C1 segment of cervical spinal cord (tissue), 14 donors: ENCODE measurements at regions not wholly inside any gene's neighbourhood (a gene's known extent, or its start where the extent isn't known, plus 50 kb on each side); places are given as distances from the start of the nearest gene placed in this dataset.
"Not testable (repeated sequence)": the region's sequence is repeated elsewhere in the genome, so short reads cannot be mapped to it uniquely, and the experiment has no call there.

Source experiments
- DNase-seq, 14 donors: peaks; one replicate each; lab custom pipeline; 2025; lab: John Stamatoyannopoulos, UW

DNA sequence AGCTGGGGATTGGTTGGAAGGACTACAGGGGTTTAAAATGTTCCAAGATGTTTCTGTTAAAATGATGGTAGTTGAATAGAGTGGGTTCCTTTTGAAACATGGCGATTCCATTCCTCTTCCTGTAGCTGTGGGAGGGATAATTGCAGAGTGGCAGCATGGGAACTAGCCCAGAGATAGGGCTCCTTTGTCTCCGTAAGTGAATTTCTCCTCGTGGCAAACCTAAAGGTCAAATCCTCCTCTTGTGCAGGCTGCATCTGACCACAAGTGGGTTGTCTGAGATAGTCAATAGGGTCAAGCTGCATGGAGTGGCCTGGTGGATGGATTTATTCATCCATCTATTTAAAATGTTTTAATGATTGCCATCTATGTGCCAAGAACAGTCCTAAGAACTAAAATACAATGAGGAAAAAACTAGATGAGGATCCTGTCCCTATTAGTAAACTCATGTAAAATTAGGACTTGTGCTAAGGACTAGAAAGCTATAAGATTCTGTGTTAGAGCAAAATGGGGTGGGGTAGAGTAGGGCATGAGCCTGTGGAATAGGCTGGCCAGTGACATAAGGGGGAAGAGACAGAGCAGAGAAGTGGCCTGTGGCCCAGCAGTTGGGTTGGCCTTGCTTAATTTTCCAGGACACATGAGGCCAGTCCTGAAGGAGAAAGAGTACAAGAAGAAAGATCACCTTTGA, 89.1 kb upstream of the IVNS1ABP start:
- no peak for DNase-seq

DNA sequence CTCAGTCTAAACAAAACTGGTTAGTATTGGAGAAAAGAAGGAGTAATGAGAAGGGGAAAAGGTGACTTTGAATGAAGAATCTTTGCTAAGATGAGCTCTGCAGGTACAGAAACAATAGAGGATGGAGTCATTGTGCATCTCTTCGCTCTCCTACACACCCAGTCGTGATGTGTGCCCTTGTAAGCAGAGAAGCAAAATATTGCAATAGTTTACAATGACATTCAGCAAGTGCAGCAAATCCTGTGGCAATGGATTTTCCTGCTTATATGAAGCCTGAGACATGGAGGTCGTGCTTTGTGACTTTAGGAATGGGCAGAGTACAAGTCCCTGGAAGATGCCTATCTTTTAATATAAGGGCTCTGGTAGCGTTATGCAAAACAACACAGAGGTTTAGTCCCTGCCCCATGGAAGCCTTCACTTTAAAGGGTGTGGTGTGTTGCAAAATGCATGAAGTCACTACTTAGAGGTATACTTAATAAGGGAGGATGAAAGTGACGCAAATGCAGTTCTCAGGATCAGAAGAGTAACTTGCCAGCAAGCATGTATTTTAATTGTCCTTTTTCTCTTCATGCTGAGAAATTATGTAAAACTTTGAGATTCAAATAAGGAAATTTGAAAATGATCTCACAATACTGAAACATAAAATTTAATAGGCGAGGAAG, 88.0 kb upstream of the IVNS1ABP start:
- DNase-seq, result no peak

DNA sequence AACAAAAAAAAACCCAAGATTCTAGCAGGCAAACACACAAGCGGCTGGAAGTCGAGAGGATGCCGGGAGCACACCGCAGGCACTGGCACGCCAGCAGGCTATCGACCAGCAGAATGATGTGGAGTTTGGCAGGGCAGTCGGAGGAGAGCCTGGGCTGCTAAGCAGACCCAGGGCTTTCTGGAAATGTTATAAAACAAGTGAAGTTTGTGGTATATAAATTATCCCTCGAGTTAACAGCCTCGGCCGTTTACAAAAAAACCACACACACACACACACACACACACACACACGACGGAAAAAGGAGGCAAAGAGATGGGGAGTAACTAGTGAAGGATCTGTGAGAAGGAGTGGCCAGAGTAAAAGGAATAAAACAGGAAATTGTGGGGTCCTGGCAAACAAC, 87.2 kb upstream of the IVNS1ABP start:
- no peak for DNase-seq

DNA sequence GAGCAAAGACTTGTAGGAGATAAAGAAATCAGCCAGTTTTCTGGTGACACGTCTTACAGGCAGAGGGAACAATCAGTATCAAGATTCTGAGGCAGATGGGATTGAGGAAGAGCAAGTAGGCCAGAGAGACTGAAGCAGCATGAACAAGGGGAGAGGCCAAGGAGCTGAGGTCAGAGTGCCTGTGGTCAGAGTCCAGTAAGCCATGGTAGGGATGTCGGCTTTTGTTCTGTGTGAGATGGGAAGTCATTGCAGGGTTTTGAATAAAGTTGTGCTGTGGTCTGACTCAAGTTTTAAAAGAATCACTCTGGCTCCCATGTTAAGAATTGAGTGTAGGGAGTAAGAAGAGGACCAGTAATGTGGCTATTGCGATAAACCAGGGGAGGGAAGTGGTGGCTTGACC, 85.9 kb upstream of the IVNS1ABP start:
- no peak for DNase-seq

DNA sequence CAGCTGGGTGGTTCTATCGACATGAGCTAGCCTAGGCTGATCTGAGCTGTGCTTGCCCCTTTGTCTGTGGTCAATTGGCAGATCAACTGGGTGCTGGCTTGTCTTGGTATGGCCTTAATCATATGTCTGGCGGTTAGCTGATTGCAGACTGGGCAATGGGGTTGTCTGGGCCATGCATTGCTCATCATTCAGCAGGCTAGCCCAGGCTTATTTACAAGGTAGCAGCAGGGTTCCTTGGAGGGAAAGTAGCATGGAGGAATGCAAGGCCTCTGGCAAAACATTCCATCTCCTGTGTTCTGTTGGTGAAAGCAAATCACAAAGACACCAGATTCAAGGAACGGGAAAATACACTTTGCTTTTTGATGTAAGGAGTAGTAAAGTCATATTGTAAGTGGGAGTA, 84.0 kb upstream of the IVNS1ABP start:
- no peak for DNase-seq

DNA sequence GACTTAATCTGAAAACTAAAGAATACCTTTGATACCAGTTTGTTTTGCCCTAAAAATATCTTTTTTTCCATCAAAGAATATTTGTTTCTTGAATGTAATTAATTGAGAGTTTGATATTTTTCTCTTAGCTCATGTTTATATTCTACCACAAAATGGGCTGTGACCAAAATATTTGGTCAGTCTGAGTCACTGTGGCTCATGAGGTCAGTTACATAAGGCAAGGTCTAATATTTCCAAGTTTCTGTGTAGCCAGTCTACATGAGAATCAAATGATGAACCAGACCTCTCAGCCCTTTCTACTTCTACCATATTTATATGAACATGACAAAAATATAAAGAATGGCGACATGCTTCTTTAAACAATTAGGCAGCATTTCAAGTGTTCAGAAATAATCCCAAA, 83.0 kb upstream of the IVNS1ABP start:
- no peak for DNase-seq

DNA sequence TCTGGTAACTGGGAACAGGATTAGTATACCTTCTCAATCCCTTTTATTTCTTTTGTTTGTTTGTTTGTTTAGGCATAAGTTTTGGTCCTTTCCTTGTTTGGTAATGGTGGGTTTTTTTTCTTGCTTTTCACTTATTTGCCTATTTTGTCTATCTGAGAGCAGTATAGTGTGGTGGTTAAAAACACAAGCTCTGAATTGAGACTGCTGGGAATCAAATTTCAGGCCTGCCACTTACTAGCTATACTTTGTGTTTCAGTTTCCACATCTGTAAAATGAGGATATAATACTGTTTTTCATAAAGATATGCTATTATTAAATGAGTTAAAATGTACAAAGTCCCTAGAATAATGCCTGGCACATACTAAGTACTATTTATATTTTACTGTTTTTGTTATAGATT, 81.6 kb upstream of the IVNS1ABP start:
- DNase-seq, result no peak

DNA sequence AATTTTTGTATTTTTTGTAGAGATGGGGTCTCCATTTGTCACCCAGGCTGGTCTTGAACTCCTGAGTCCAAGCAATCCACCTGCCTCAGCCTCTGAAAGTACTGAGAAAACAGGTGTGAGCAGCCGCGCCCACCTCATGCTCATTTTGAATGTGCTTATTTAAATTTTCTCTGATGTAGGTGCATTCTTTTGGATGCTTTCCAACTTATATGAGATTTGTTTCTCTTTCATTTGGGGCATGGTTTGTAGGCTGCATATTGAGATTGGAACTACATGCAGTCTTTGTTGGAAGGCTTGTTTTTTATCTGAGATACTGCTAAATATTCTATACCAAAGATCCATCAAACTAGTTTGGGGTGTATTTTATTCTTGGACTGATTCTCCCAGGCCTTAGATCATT, 81.0 kb upstream of the IVNS1ABP start:
- DNase-seq, result no peak

DNA sequence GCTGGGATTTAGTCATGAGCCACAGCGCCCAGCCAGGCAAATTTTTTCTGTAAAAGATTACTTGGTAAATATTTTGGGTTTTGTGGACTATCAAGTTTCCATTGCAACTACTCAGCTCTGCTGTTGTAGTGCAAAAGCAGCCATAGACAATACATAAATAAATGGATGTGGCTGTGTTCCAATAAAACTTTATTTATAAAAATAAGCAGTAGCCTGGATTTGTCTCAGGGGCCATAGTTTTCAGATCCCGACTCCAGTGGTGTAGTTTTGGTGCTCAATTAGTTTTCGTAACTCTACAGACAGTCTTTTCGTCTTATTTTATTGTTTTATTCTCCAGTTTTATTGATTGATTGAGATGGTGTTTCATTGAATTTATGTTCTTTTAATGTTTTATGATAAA, 80.1 kb upstream of the IVNS1ABP start:
- DNase-seq, result no peak

DNA sequence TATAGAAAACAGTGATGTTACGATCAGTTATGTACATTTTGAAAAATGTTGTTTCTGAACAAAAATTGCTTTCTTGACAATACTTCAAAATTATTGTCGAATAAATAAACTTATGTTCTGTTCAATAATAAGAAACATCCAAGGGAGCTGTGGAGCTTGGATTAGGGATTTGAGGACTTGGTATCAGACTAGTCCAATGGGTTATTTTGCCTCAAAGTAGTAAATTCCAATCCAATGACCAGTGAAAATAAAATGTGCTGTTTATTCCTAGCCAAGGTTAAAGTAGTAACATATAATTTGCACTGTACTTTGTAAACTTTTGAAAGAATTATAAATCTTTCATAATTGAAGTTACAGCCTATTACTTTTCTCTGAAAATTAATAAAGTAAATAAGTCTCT, 79.1 kb upstream of the IVNS1ABP start:
- no peak for DNase-seq

DNA sequence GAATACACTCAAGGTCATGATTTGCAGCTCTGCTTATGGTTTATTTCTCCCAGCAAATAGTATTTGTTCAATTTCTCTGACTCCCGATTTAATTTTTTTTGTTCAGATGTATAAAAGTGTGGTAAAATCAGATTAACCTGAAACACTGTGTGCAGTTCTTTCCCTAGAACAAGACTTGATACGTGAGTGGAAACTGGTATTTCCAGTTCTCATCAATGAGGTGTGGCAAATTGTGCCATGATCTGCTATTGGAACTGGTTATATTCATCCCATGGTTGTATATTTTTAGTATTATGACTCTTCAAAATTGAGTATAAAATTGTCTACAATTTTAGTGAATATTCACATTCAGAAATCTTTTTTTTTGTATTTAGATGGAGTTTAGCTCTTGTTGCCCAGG, 76.8 kb upstream of the IVNS1ABP start:
- DNase-seq, result no peak

DNA sequence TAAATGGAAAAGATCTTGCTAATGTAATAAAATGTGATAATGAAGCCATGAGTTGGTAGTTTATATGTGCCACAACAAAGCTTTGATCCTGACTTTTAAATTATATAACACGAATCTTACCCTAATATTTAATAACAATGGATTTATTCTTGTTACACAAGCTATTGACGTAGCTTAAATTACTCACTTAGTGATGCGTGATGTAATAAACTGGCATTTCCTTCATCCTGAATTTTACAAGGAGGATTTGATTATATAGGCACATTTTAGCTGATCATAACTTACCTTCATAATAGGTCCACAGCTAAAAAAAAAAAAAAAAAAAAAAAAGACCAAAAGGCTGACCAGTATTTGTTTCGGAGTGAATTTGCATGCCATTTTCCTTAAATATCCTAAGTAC, 76.2 kb upstream of the IVNS1ABP start:
- no peak for DNase-seq

DNA sequence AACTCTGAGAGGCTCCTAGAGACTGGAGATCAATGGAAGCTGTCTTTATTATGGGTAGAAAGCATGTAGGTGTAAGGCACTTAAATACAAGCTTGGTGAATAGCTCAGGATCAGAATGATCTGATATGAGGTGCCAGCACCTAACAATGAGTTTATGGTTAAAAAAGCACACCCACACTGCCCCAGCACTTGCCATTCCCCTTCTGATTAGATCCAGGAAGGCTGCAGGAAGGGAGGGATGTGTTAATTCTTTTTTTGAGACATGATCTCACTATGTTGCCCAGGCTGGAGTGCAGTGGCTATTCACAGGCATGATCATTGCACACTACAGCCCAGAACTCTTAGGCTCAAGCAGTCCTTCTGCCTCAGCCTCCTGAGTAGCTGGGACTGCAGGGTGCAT, 71.8 kb upstream of the IVNS1ABP start:
- DNase-seq, result no peak

DNA sequence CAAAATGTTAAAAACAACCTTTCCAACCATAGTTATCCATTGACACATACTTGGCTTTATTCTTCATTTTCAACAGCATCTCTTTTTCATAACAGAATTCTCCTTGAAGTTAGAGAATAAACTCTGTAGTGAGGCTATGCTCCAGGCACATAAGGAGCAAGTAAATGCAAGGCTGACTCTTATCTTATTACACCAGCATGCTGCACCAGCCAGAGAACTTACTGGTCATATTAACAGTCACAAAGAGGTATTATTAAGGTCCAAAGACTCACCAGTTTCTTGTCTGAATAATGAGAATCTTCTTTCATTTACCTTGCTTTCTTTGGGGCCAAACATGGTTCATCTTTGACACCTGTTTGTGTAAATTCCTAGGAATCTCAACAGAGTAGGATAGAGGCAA, 71.3 kb upstream of the IVNS1ABP start:
- DNase-seq, result no peak

DNA sequence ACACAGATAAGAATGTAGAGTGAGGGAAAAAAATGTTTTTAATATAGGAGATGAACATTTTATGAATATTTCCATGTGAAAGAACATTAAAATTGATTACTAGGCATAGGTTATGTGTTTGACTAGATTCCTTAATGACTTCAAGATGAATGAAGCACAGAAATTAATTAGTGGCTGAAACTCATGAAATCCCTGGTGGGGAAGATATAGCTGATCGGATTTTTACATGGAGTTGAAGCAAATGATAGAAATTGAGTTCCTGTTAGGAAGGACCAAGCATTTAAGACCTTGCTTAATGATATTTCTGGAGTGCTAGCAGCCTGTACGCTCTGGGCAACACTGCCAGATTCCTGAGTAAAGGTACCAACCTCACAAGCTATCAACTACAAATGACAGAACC, 68.9 kb upstream of the IVNS1ABP start:
- DNase-seq, result no peak

DNA sequence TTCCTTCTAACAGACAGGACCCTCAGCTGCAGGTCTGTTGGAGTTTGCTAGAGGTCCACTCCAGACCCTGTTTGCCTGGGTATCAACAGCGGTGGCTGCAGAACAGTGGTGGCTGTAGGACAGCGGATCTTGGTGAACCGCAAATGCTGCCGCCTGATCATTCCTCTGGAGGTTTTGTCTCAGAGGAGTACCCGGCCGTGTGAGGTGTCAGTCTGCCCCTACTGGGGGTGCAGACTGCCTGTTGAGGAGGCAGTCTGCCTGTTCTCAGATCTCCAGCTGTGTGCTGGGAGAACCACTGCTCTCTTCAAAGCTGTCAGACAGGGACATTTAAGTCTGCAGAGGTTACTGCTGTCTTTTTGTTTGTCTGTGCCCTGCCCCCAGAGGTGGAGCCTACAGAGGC, 66.8 kb upstream of the IVNS1ABP start:
- DNase-seq, result not testable (repeated sequence)

DNA sequence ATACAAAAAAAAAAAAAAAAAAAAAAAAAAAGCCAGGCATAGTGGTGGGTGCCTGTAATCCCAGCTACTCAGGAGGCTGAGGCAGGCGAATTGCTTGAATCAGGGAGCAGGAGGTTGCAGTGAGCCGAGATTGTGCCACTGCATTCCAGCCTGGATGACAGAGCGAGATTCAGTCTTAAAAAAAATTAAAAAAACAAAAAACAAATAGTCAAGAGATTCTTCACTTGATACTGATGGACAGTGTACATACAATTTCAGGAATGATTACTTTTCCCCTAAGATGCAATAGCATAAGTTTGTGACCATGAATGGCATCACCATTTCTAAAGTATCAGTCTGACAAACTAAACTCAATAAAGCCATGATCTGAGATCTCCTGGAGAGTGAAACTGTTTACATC, 60.8 kb upstream of the IVNS1ABP start:
- DNase-seq, result no peak

DNA sequence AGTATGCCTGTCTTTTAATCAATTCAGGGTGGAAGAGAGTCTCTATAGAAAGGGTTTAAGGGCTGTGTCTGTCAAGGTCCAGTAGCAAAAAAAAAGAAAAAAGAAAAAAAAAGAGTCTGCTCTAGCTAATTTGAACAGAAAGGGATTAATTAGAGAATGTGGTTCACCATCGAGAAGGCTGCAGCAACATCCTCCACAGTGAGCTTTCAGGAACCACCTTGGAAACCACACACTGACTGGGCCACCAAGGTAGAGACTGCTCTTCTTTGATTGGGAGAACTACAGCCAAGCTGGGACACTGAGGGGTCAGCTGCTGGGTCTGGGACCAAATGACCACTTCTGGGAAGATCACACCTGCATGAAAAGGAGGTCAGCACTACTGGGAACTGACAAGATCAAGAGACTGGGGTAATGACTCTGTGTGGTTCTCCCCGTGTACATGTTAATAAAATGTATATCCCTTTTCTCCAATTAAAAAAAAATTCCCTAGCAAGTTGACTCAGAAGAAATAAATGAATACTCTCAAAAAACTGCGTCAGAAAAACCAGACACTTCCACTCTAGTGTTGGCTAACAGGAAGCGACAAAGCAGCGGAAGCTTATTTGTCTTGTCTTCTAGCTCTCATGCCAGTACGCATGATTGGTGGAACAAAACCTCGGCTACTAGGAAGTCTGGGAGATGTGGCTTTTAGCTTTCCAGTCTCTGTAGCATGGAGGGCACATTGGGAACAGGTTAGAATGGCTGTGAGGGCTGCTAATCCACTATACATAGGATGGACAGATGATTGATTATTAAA, 60.0 kb upstream of the IVNS1ABP start:
- DNase-seq, result no peak

DNA sequence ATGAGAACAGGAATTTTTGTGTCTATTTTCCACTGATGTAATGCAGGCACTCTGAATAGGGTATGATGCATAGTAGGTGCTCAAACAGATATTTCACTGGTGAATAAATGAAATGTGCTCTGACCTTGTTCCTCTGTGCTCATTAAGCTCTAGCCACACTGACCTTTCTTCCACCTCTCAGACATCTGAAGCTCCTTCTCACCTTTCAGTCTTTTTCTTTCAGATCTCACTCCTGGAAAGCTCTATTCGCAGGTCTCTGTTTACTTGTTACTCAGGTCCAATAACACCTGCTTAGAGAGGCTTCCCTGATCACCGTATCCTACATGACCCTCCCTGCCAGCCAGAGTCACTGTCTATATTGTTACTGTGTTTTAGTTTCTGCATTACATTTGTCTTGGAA, 59.2 kb upstream of the IVNS1ABP start:
- no peak for DNase-seq

DNA sequence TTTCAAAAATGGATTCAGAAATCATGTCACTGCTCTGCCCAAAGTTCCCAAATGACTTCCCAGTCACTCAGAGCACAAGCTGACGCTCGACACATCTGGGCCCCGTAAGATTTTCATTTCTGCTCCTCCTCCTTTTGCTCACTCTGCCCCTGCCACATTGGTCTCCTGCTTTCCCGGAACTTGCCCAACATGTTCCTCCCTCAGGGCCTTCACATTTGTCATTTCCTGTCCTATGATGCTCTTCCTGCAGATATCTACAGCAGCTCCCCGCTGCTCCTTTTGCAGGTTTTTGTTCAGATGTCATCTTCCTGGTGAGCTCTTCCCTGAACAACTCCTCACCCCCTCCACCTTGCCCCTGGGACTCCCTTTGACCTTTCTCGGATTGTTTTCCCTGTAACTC, 58.5 kb upstream of the IVNS1ABP start:
- DNase-seq, result no peak

DNA sequence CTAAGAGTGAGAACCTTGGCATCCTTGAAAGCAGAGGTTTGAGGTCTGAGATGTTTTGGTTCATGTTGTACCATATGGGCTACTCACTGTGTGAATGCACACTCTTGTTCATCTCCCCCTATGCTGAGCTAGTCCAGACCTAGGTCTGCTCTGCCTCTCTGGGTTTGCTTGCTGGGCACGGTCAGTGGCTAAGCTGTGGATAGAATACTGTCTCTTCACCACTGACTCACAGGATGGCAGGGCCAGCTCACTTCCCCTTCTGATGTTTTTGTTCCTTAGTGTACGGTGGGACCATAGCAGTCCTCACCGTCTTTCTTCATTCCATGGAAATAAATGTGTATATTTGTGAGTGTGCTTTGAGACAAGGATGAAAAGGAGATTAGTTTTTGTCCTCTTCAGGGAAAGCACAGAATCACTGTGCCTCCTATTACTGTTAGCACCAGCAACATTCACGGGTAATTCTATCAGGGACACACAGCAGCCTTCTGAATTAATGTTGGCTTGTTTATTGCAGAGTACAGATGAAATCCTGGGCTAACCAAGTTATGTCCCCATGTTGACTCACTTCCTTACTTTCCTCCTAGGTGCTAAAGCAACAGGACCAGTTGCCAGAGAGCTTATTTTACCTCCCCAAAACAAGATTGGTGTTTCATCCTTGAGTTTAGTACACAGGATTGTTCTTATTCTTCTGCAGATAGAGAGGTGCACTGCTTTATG, 56.9 kb upstream of the IVNS1ABP start:
- peak in 3 of 14 donors; percentile 3 to 14 (median 3) for DNase-seq

DNA sequence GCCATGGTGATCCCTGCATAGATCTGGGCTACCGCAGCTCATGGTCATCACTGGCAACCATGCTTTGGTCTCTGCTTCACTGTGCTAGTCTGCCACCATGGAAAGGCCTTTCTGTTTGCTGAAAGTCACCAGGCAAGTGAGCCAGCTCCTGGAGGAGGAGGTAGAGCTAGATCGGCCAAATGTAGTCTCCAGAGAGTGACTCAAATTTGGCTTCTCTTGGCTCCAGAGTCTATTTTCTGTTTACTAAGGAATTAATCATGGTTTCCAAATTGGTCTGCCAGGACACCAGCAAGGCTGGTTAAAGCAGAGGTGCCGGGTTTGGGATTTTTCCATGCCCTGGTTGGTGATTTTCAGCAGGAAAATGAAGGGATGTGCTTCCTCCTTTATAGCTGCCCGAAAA, 52.7 kb upstream of the IVNS1ABP start:
- DNase-seq, result no peak
